ENCODE measurements at regions not wholly inside any gene's neighbourhood (a gene's known extent, or its start where the extent isn't known, plus 50 kb on each side); places are given as distances from the start of the nearest gene placed in this dataset.

DNA sequence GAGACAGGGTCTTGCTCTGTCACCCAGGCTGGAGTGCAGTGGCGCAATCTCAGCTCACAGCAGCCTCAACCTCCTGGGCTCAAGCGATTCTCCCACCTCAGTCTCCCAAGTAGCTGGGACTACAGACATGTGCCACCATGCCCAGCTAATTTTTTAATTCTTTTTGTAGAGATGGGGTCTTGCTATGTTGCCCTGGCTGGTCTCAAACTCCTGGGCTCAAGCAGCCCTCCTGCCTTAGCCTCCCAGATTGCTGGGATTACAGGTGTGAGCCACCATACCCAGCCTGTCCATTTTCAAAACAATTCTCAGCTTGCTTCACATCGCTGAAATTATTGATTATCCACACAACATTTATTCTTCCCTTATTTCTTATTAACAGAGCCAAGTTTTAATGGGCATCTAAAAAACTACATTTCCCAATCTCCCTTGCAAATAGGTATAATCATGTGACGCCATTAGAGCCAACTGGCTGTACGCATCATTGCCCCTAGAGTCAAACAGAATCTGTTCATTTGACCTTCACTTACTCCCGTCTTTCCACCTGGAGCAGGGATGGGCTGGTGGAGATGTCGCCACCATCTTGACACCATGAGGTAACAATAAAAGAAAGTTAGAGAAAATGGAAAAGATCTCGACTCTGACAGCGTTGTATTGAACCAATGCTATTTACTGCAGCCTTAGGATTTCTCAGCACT, 148.0 kb upstream of the FOXF1 start:
- no peaks in the 10 kb centered on the region for H3K36me3 Mint-ChIP-seq (ENCODE audit: low read depth)
- WGBS, 2 experiments (ENCODE audit: insufficient coverage in 1 of 2, insufficient read length in 1 of 2) = 93 to 94% methylated on average over 5 to 9 of the region's 9 CpGs
- peaks cover 17% of the 10 kb centered on the region for H3K27me3 Mint-ChIP-seq (ENCODE audit: insufficient read depth)
- peaks cover 7% of the 10 kb centered on the region for H3K4me1 Mint-ChIP-seq
- Histone ChIP-seq H3K27ac (ENCODE audit: low read depth, low read length) (no peak overlapping the region), H3K36me3 (ENCODE audit: control insufficient read depth, insufficient read depth, low read length) (no peaks in the 10 kb centered on the region), H3K4me3 (ENCODE audit: low read length) (no peak overlapping the region), H3K27me3 (ENCODE audit: control insufficient read depth, insufficient read depth, low read length, poor library complexity, severe bottlenecking) (no peaks in the 10 kb centered on the region), H3K9ac (ENCODE audit: extremely low read depth, low read length, poor library complexity, severe bottlenecking) (no peak overlapping the region), H3K4me1 (ENCODE audit: control insufficient read depth, insufficient read depth, low read length) (no peaks in the 10 kb centered on the region), H3K9me3 (ENCODE audit: control insufficient read depth, low read length) (no peaks in the 10 kb centered on the region)
- TF ChIP-seq, protein P1, sequence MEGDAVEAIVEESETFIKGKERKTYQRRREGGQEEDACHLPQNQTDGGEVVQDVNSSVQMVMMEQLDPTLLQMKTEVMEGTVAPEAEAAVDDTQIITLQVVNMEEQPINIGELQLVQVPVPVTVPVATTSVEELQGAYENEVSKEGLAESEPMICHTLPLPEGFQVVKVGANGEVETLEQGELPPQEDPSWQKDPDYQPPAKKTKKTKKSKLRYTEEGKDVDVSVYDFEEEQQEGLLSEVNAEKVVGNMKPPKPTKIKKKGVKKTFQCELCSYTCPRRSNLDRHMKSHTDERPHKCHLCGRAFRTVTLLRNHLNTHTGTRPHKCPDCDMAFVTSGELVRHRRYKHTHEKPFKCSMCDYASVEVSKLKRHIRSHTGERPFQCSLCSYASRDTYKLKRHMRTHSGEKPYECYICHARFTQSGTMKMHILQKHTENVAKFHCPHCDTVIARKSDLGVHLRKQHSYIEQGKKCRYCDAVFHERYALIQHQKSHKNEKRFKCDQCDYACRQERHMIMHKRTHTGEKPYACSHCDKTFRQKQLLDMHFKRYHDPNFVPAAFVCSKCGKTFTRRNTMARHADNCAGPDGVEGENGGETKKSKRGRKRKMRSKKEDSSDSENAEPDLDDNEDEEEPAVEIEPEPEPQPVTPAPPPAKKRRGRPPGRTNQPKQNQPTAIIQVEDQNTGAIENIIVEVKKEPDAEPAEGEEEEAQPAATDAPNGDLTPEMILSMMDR (conservative IDR thresholded peaks at IDR 0.05) = no peak
- DNase-seq = no peak
- H3K4me3 Mint-ChIP-seq = no peak overlapping the region
- H3K9me3 Mint-ChIP-seq = peaks cover 2% of the 10 kb centered on the region
- H3K27ac Mint-ChIP-seq = no peak overlapping the region

DNA sequence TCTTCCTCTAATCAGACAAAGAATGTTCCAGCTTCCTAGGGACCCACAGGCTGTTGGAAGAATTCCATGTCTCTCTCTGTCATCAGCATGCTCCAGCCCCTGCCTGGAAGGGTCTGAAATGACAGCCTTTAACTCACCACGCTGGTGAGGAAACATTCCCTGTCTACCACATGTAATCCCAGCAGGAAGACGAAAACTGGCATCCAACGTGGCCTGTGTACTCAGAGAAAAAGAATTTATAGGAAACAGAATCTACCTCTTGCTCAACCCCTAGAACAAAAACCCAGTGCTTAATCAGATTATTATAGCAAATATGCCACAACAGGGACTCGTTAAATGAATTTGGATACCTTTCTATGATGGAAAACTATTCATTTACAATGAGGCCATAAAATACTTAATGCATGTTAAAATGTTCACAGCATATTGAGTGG, 147.3 kb upstream of the FOXF1 start:
- Mint-ChIP-seq H3K27me3 (ENCODE audit: insufficient read depth) (peaks cover 13% of the 10 kb centered on the region), H3K4me1 (peaks cover 11% of the 10 kb centered on the region), H3K27ac (no peak overlapping the region), H3K4me3 (no peak overlapping the region), H3K9me3 (peaks cover 2% of the 10 kb centered on the region), H3K36me3 (ENCODE audit: low read depth) (no peaks in the 10 kb centered on the region)
- no peaks in the 10 kb centered on the region for H3K4me1 ChIP-seq (ENCODE audit: control insufficient read depth, insufficient read depth, low read length)
- 79% methylated on average over 4 of the region's 4 CpGs; no CpG with 5 or more reads in 1 of the 2 experiments for WGBS, 2 experiments (ENCODE audit: insufficient coverage in 1 of 2, insufficient read length in 1 of 2)
- no peaks in the 10 kb centered on the region for H3K36me3 ChIP-seq (ENCODE audit: control insufficient read depth, insufficient read depth, low read length)
- no peak overlapping the region for H3K9ac ChIP-seq (ENCODE audit: extremely low read depth, low read length, poor library complexity, severe bottlenecking)
- no peaks in the 10 kb centered on the region for H3K27me3 ChIP-seq (ENCODE audit: control insufficient read depth, insufficient read depth, low read length, poor library complexity, severe bottlenecking)
- TF ChIP-seq, protein P1 (conservative IDR thresholded peaks at IDR 0.05) = no peak
- no peaks in the 10 kb centered on the region for H3K9me3 ChIP-seq (ENCODE audit: control insufficient read depth, low read length)
- H3K4me3 ChIP-seq (ENCODE audit: low read length) = no peak overlapping the region
- DNase-seq = no peak
- no peak overlapping the region for H3K27ac ChIP-seq (ENCODE audit: low read depth, low read length)

DNA sequence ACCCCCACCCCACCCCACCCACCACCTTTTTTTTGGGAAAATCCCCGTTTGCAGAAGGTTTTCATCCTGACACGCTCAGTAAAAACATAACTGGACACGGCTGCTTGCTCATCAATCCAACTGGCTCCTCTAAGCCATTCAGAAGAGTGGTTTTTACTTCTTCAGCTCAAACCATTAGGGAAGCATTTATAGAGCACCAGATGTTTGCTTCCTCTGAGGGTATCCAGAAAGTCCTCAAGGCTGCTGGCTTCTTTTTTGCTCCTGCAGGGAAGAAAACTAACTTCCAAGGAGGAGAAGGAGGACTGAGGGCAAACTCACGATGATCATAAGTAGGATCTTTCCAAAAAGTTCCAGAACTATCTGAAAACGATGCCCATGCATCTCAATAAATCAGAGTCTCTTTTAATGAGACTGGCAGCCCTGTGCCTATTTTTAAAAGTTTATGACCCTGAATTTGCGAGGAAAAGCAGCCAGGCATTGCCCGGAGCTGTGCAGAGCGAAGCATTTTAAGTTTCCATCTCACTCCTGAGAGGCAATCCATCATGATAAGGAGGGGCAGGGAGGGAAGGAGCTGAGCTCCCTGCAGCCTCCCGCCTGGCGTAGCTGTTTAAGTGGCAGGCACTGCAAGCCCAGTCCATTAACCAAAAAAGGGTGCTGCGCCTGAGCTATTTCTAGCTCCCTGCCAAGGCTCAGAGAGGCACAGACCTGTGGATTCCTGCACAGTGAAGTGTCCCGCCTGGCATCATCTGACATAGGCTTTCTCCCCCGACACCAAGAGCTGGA, 146.3 kb upstream of the FOXF1 start:
- no peaks in the 10 kb centered on the region for H3K36me3 Mint-ChIP-seq (ENCODE audit: low read depth)
- Histone ChIP-seq H3K4me3 (ENCODE audit: low read length) (no peak overlapping the region), H3K27me3 (ENCODE audit: control insufficient read depth, insufficient read depth, low read length, poor library complexity, severe bottlenecking) (no peaks in the 10 kb centered on the region), H3K9ac (ENCODE audit: extremely low read depth, low read length, poor library complexity, severe bottlenecking) (no peak overlapping the region), H3K36me3 (ENCODE audit: control insufficient read depth, insufficient read depth, low read length) (no peaks in the 10 kb centered on the region), H3K9me3 (ENCODE audit: control insufficient read depth, low read length) (no peaks in the 10 kb centered on the region), H3K27ac (ENCODE audit: low read depth, low read length) (no peak overlapping the region), H3K4me1 (ENCODE audit: control insufficient read depth, insufficient read depth, low read length) (no peaks in the 10 kb centered on the region)
- H3K9me3 Mint-ChIP-seq = peaks cover 2% of the 10 kb centered on the region
- peaks cover 11% of the 10 kb centered on the region for H3K4me1 Mint-ChIP-seq
- H3K27me3 Mint-ChIP-seq (ENCODE audit: insufficient read depth) = peaks cover 13% of the 10 kb centered on the region
- DNase-seq = no peak
- H3K4me3 Mint-ChIP-seq = no peak overlapping the region
- 87 to 90% methylated on average over 9 to 13 of the region's 13 CpGs for WGBS, 2 experiments (ENCODE audit: insufficient coverage in 1 of 2, insufficient read length in 1 of 2)
- no peak overlapping the region for H3K27ac Mint-ChIP-seq
- TF ChIP-seq, protein P1 (conservative IDR thresholded peaks at IDR 0.05) = no peak

All from endodermal cell (in vitro differentiated cells).